Mesendoderm (in vitro differentiated cells): ENCODE measurements at regions not wholly inside any gene's neighbourhood (a gene's known extent, or its start where the extent isn't known, plus 50 kb on each side); places are given as distances from the start of the nearest gene placed in this dataset.
"Not testable (repeated sequence)": the region's sequence is repeated elsewhere in the genome, so short reads cannot be mapped to it uniquely, and the experiment has no call there.

Source experiments
- DNase-seq: peaks from one replicate; pipeline ENCODE4 v3.0.0; 2013
- H2AK5ac ChIP-seq: 2 replicates; pipeline ENCODE4 v1.6.1; 2013; ENCODE audit warnings: low read length, inconsistent platforms
- H2BK120ac ChIP-seq: 2 replicates; pipeline ENCODE4 v1.6.1; 2013; ENCODE audit warnings: low read depth, mild to moderate bottlenecking, low read length, moderate library complexity, mixed read lengths
- H2BK15ac ChIP-seq: replicated peaks from 2 replicates; pipeline ENCODE4 v1.6.1; 2013; ENCODE audit warnings: low read depth, mild to moderate bottlenecking, moderate library complexity
- H2BK5ac ChIP-seq: 2 replicates; pipeline ENCODE4 v1.6.1; 2013; ENCODE audit warnings: low read length, inconsistent platforms
- H3K18ac ChIP-seq: 2 replicates; pipeline ENCODE4 v1.6.1; 2013; ENCODE audit warnings: mild to moderate bottlenecking, low read length, mixed read lengths
- H3K23ac ChIP-seq: one replicate; pipeline ENCODE4 v1.6.1; 2013; ENCODE audit warnings: low read length
- H3K27ac ChIP-seq: 2 replicates; pipeline ENCODE4 v1.5.1; 2013; ENCODE audit warnings: low read depth, mild to moderate bottlenecking, inconsistent platforms, low read length, moderate library complexity
- H3K27me3 ChIP-seq: 2 replicates; pipeline ENCODE4 v1.6.1; 2013; ENCODE audit warnings: low read length, control low read depth, mild to moderate bottlenecking, inconsistent platforms; ENCODE audit not compliant: insufficient read depth, poor library complexity
- H3K36me3 ChIP-seq: 2 replicates; pipeline ENCODE4 v1.6.1; 2013; ENCODE audit warnings: low read length, inconsistent platforms; ENCODE audit not compliant: control insufficient read depth, insufficient read depth
- H3K4ac ChIP-seq: one replicate; pipeline ENCODE4 v1.6.1; 2013; ENCODE audit warnings: low read depth, mild to moderate bottlenecking, low read length, moderate library complexity
- H3K4me1 ChIP-seq: 2 replicates; pipeline ENCODE4 v1.6.1; 2013; ENCODE audit warnings: low read depth, low read length, inconsistent platforms; ENCODE audit not compliant: control insufficient read depth
- H3K4me2 ChIP-seq: 2 replicates; pipeline ENCODE4 v1.6.1; 2013; ENCODE audit warnings: low read length
- H3K4me3 ChIP-seq: 2 replicates; pipeline ENCODE4 v1.5.1; 2013; ENCODE audit warnings: mild to moderate bottlenecking, low read length
- H3K56ac ChIP-seq: one replicate; pipeline ENCODE4 v1.6.1; 2013; ENCODE audit warnings: low read length
- H3K79me1 ChIP-seq: 2 replicates; pipeline ENCODE4 v1.6.1; 2013; ENCODE audit warnings: low read length, inconsistent platforms
- H3K79me2 ChIP-seq: 2 replicates; pipeline ENCODE4 v1.6.1; 2013; ENCODE audit warnings: mild to moderate bottlenecking, low read length; ENCODE audit not compliant: control insufficient read depth, insufficient read depth
- H3K9ac ChIP-seq: 2 replicates; pipeline ENCODE4 v1.6.1; 2013; ENCODE audit warnings: low read length, inconsistent platforms
- H4K5ac ChIP-seq: one replicate; pipeline ENCODE4 v1.6.1; 2013; ENCODE audit warnings: low read length
- H4K8ac ChIP-seq: one replicate; pipeline ENCODE4 v1.6.1; 2013; ENCODE audit warnings: low read depth, mild to moderate bottlenecking, control low read depth, low read length, moderate library complexity
- WGBS: extraction: QIAGEN DNeasy Blood & Tissue Kit; methylation state at CpG from one replicate; pipeline ENCODE4 v1.1.7; 2013; ENCODE audit warnings: low lambda C conversion rate, missing lambda C conversion rate; ENCODE audit not compliant: insufficient coverage; ENCODE audit errors: extremely low coverage; 5-methylcytosine and 5-hydroxymethylcytosine counted together

GRCh38 chr5:110968246-110969005 is 103.1 kb upstream of the TSLP start:
- Histone ChIP-seq H2BK15ac (no peak overlapping the region), H3K23ac (no peak overlapping the region), H3K79me2 (no peaks in the 10 kb centered on the region), H3K9ac (no peak overlapping the region), H3K4me3 (no peak overlapping the region), H3K56ac (no peak overlapping the region), H3K4me2 (no peak overlapping the region), H4K8ac (no peak overlapping the region), H3K79me1 (no peaks in the 10 kb centered on the region), H4K5ac (no peak overlapping the region), H3K27ac (no peak overlapping the region), H2AK5ac (no peak overlapping the region), H2BK5ac (no peak overlapping the region), H3K18ac (no peak overlapping the region), H3K27me3 (no peaks in the 10 kb centered on the region), H2BK120ac (no peak overlapping the region), H3K4ac (no peak overlapping the region), H3K36me3 (no peaks in the 10 kb centered on the region), H3K4me1 (no peaks in the 10 kb centered on the region)
- DNase-seq, result no peak
- no CpG with 5 or more reads among the region's 4 CpGs for WGBS

- H3K9ac ChIP-seq, result no peak overlapping the region
- no CpG with 5 or more reads among the region's 3 CpGs for WGBS
- no peaks in the 10 kb centered on the region for H3K79me2 ChIP-seq
- H2BK5ac ChIP-seq, result no peak overlapping the region
- H3K4me1 ChIP-seq, result no peaks in the 10 kb centered on the region
- no peak overlapping the region for H2BK120ac ChIP-seq
- H3K4me3 ChIP-seq, result no peak overlapping the region
- H4K8ac ChIP-seq, result no peak overlapping the region
- no peaks in the 10 kb centered on the region for H3K79me1 ChIP-seq
- H3K18ac ChIP-seq, result no peak overlapping the region
- no peak overlapping the region for H2AK5ac ChIP-seq
- no peak overlapping the region for H3K56ac ChIP-seq
- no peaks in the 10 kb centered on the region for H3K36me3 ChIP-seq
- no peak overlapping the region for H3K4me2 ChIP-seq
- H3K27ac ChIP-seq, result no peak overlapping the region
- H2BK15ac ChIP-seq, result no peak overlapping the region
- no peak overlapping the region for H3K4ac ChIP-seq
- no peaks in the 10 kb centered on the region for H3K27me3 ChIP-seq
- no peak overlapping the region for H3K23ac ChIP-seq
- H4K5ac ChIP-seq, result no peak overlapping the region
- DNase-seq, result no peak
Observed at GRCh38 chr5:110969502-110969901, 102.0 kb upstream of the TSLP start.

GRCh38 chr5:110973510-110973909 is 98.0 kb upstream of the TSLP start:
- H2BK15ac ChIP-seq, result no peak overlapping the region
- no peaks in the 10 kb centered on the region for H3K27me3 ChIP-seq
- no peaks in the 10 kb centered on the region for H3K79me1 ChIP-seq
- H3K4me3 ChIP-seq, result no peak overlapping the region
- H3K4me1 ChIP-seq, result no peaks in the 10 kb centered on the region
- H3K9ac ChIP-seq, result no peak overlapping the region
- no peaks in the 10 kb centered on the region for H3K79me2 ChIP-seq
- no peak overlapping the region for H4K8ac ChIP-seq
- no peak overlapping the region for H3K56ac ChIP-seq
- H4K5ac ChIP-seq, result no peak overlapping the region
- no peak overlapping the region for H3K4me2 ChIP-seq
- DNase-seq, result peak; percentile 32
- H3K4ac ChIP-seq, result no peak overlapping the region
- WGBS, result no CpG with 5 or more reads among the region's 2 CpGs
- H2BK120ac ChIP-seq, result no peak overlapping the region
- H3K23ac ChIP-seq, result no peak overlapping the region
- no peak overlapping the region for H3K18ac ChIP-seq
- no peak overlapping the region for H2BK5ac ChIP-seq
- no peak overlapping the region for H3K27ac ChIP-seq
- H2AK5ac ChIP-seq, result no peak overlapping the region
- H3K36me3 ChIP-seq, result no peaks in the 10 kb centered on the region

- H3K4me3 ChIP-seq, result no peak overlapping the region
- no peak overlapping the region for H3K23ac ChIP-seq
- H2BK15ac ChIP-seq, result no peak overlapping the region
- DNase-seq, result no peak
- H4K8ac ChIP-seq, result no peak overlapping the region
- H3K27me3 ChIP-seq, result no peaks in the 10 kb centered on the region
- H3K36me3 ChIP-seq, result no peaks in the 10 kb centered on the region
- no peak overlapping the region for H3K4me2 ChIP-seq
- no peaks in the 10 kb centered on the region for H3K79me2 ChIP-seq
- no peak overlapping the region for H3K56ac ChIP-seq
- H2BK120ac ChIP-seq, result no peak overlapping the region
- no peak overlapping the region for H2BK5ac ChIP-seq
- H2AK5ac ChIP-seq, result no peak overlapping the region
- H3K9ac ChIP-seq, result no peak overlapping the region
- no CpG with 5 or more reads among the region's 1 CpG for WGBS
- no peak overlapping the region for H3K4ac ChIP-seq
- no peaks in the 10 kb centered on the region for H3K79me1 ChIP-seq
- no peaks in the 10 kb centered on the region for H3K4me1 ChIP-seq
- no peak overlapping the region for H4K5ac ChIP-seq
- H3K27ac ChIP-seq, result no peak overlapping the region
- H3K18ac ChIP-seq, result no peak overlapping the region
Observed at GRCh38 chr5:110977915-110978314, 93.6 kb upstream of the TSLP start.

GRCh38 chr5:110985882-110986281 is 85.6 kb upstream of the TSLP start:
- not testable (repeated sequence) for H3K79me2 ChIP-seq, H2BK120ac ChIP-seq, H3K79me1 ChIP-seq, H3K18ac ChIP-seq, H4K8ac ChIP-seq, H2AK5ac ChIP-seq, H3K23ac ChIP-seq, H3K36me3 ChIP-seq, H3K4ac ChIP-seq, H3K9ac ChIP-seq, H4K5ac ChIP-seq, H3K4me1 ChIP-seq, H3K4me3 ChIP-seq, H2BK5ac ChIP-seq, H2BK15ac ChIP-seq, H3K56ac ChIP-seq, H3K27me3 ChIP-seq, H3K27ac ChIP-seq, H3K4me2 ChIP-seq
- DNase-seq, result peak; percentile 4
- WGBS, result no CpG with 5 or more reads among the region's 19 CpGs

GRCh38 chr5:110987573-110987972 is 83.9 kb upstream of the TSLP start:
- not testable (repeated sequence) for H2BK5ac ChIP-seq, H2BK15ac ChIP-seq

More at GRCh38 chr5:110987573-110987972, 83.9 kb upstream of the TSLP start:
- H3K23ac ChIP-seq, H4K5ac ChIP-seq, H3K27me3 ChIP-seq, H3K56ac ChIP-seq, H3K4ac ChIP-seq, H3K4me1 ChIP-seq, DNase-seq, H3K79me1 ChIP-seq, H3K36me3 ChIP-seq, H3K9ac ChIP-seq, H4K8ac ChIP-seq, H3K4me2 ChIP-seq, H3K18ac ChIP-seq, H3K79me2 ChIP-seq, H2BK120ac ChIP-seq, H3K4me3 ChIP-seq, H2AK5ac ChIP-seq, H3K27ac ChIP-seq: not testable (repeated sequence)
- WGBS, result no CpG with 5 or more reads among the region's 3 CpGs
